ELF-1 (cell line): ENCODE measurements at regions not wholly inside any gene's neighbourhood (a gene's known extent, or its start where the extent isn't known, plus 50 kb on each side); places are given as distances from the start of the nearest gene placed in this dataset.

ENCODE experiments used
- DNase-seq: peaks from one replicate; pipeline ENCODE4 v3.0.0-alpha.2; 2016; ENCODE audit warnings: low read depth, low spot score

- peak; percentile 37 for DNase-seq
Measured at GRCh38 chr7:47636433-47637175, 54.7 kb upstream of the TNS3 start.

GRCh38 chr7:47636081-47636432 lies 54.1 kb upstream of the TNS3 start:
- DNase-seq = no peak

- peak; percentile 67 for DNase-seq
Measured at GRCh38 chr7:47635091-47636080, 53.5 kb upstream of the TNS3 start.

- no peak for DNase-seq
Measured at GRCh38 chr7:47634273-47634672, 52.4 kb upstream of the TNS3 start.

GRCh38 chr7:47633134-47633533 lies 51.2 kb upstream of the TNS3 start:
- no peak for DNase-seq
